ENCODE measurements at regions not wholly inside any gene's neighbourhood (a gene's known extent, or its start where the extent isn't known, plus 50 kb on each side); places are given as distances from the start of the nearest gene placed in this dataset.
"Not testable (repeated sequence)": the region's sequence is repeated elsewhere in the genome, so short reads cannot be mapped to it uniquely, and the experiment has no call there.

DNA sequence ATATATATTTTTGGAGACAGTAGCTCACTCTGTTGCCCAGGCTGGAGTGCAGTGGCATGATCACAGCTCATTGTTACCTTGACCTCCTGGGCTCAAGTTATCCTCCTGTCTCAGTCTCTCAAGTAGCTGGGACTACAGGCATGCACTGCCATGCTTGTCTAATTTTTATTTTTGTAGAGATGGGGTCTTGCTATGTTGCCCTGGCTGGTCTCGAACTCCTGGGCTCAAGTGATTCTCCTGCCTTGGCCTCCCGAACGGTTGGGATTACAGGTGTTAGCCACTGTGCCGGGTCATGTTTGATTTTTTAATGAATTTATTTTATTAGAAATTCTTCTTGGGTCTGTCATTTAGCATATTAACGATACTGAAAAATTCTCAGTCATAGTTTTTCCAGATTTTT lies 70.5 kb downstream of the TMEM270 start:
- Histone ChIP-seq H3K27ac (no peak overlapping the region), H3K9me3 (no peaks in the 10 kb centered on the region), H3K27me3 (no peaks in the 10 kb centered on the region), H3K4me1 (no peaks in the 10 kb centered on the region), H3K36me3 (replicated peaks in 1 of 2; ENCODE audit: insufficient read depth in 1 of 2, low read depth in 2 of 2) (no peaks in the 10 kb centered on the region), H3K4me3 (no peak overlapping the region)
- no peak for TF ChIP-seq POLR2A (IDR thresholded peaks at IDR 0.05)
- TF ChIP-seq, protein P1, sequence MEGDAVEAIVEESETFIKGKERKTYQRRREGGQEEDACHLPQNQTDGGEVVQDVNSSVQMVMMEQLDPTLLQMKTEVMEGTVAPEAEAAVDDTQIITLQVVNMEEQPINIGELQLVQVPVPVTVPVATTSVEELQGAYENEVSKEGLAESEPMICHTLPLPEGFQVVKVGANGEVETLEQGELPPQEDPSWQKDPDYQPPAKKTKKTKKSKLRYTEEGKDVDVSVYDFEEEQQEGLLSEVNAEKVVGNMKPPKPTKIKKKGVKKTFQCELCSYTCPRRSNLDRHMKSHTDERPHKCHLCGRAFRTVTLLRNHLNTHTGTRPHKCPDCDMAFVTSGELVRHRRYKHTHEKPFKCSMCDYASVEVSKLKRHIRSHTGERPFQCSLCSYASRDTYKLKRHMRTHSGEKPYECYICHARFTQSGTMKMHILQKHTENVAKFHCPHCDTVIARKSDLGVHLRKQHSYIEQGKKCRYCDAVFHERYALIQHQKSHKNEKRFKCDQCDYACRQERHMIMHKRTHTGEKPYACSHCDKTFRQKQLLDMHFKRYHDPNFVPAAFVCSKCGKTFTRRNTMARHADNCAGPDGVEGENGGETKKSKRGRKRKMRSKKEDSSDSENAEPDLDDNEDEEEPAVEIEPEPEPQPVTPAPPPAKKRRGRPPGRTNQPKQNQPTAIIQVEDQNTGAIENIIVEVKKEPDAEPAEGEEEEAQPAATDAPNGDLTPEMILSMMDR (IDR thresholded peaks at IDR 0.05), result no peak
- intact Hi-C loops (cut with DNase I), result no loop called here
- 89 to 90% methylated on average over 5 of the region's 5 CpGs for WGBS, 2 donors
- ATAC-seq (no peak), DNase-seq (no peak)

DNA sequence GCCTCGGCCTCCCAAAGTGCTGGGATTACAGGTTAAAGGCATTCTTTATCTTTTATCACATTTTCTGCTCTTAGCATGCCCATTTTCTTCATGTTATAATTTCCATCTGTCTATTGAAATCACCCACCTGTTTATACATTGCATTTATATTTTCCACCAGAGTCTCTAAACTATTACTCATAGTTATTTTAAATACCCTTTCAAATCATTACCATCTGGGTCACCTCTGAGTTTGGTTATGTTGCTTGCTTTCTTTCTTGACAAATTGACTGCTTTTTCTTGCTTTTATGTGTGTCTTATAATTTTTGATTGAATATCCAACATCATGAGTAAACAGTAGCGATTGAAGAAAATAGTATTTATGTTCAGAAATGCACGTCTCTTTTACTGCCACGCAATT lies 71.4 kb downstream of the TMEM270 start:
- TF ChIP-seq, protein P1 (IDR thresholded peaks at IDR 0.05), result no peak
- TF ChIP-seq POLR2A (IDR thresholded peaks at IDR 0.05), result no peak
- Histone ChIP-seq H3K36me3 (replicated peaks in 1 of 2; ENCODE audit: insufficient read depth in 1 of 2, low read depth in 2 of 2) (no peaks in the 10 kb centered on the region), H3K27me3 (no peaks in the 10 kb centered on the region), H3K27ac (no peak overlapping the region), H3K4me3 (no peak overlapping the region), H3K9me3 (no peaks in the 10 kb centered on the region), H3K4me1 (no peaks in the 10 kb centered on the region)
- intact Hi-C loops (cut with DNase I), result no loop called here
- no peak for ATAC-seq
- DNase-seq, result no peak
- 91% methylated on average over 4 of the region's 4 CpGs for WGBS, 2 donors

DNA sequence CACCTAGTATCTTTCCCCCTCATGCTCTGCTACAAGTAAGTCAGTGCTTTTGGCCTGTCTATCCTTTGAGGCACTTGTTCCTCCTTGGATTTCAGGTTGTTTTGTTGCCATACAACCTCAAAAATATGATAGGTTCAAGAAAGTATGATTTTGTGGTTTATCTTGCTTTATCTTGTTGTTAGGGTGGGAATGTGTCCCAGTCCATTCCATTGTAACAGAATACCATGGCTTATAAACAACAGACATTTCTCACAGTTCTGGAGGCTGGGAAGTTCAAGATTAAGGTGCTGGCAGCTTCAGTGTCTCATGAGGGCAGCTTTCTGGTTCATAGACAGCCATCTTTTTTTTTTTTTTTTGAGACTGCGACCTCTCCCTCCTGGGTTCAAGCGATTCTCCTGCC lies 72.1 kb downstream of the TMEM270 start:
- no peaks in the 10 kb centered on the region for H3K4me1 ChIP-seq
- intact Hi-C loops (cut with DNase I), result no loop called here
- 71 to 100% methylated on average over 2 of the region's 2 CpGs for WGBS, 2 donors
- no peaks in the 10 kb centered on the region for H3K36me3 ChIP-seq (replicated peaks in 1 of 2; ENCODE audit: insufficient read depth in 1 of 2, low read depth in 2 of 2)
- no peak overlapping the region for H3K27ac ChIP-seq
- ATAC-seq, result no peak
- H3K4me3 ChIP-seq, result no peak overlapping the region
- TF ChIP-seq, protein P1 (IDR thresholded peaks at IDR 0.05), result no peak
- TF ChIP-seq POLR2A (IDR thresholded peaks at IDR 0.05), result no peak
- no peak for DNase-seq
- H3K27me3 ChIP-seq, result no peaks in the 10 kb centered on the region
- no peaks in the 10 kb centered on the region for H3K9me3 ChIP-seq

DNA sequence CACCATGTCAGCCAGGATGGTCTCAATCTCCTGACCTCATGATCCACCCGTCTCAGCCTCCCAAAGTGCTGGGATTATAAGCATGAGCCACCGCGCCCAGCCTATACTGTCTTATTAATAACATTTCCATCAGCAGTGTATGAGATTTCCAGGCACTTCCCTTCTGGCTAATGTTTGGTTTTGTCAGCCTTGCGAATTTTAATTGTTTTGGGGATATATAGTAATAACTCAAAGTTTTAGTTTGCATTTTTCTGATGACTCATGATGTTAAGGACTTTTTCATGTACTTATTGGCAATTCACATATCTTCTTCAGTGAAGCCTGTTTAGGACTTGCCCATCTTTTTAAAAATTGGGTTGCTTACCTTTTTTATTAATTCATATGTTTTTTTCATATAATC lies 76.0 kb downstream of the TMEM270 start:
- H3K4me3 ChIP-seq, result no peak overlapping the region
- WGBS, 2 donors, result 71 to 78% methylated on average over 4 of the region's 4 CpGs
- DNase-seq (no peak), ATAC-seq (no peak)
- no peaks in the 10 kb centered on the region for H3K4me1 ChIP-seq
- intact Hi-C loops (cut with DNase I), result no loop called here
- H3K27me3 ChIP-seq, result no peaks in the 10 kb centered on the region
- H3K9me3 ChIP-seq, result no peaks in the 10 kb centered on the region
- H3K36me3 ChIP-seq (replicated peaks in 1 of 2; ENCODE audit: insufficient read depth in 1 of 2, low read depth in 2 of 2), result no peaks in the 10 kb centered on the region
- TF ChIP-seq, protein P1 (IDR thresholded peaks at IDR 0.05), result no peak
- no peak for TF ChIP-seq POLR2A (IDR thresholded peaks at IDR 0.05)
- H3K27ac ChIP-seq, result no peak overlapping the region

DNA sequence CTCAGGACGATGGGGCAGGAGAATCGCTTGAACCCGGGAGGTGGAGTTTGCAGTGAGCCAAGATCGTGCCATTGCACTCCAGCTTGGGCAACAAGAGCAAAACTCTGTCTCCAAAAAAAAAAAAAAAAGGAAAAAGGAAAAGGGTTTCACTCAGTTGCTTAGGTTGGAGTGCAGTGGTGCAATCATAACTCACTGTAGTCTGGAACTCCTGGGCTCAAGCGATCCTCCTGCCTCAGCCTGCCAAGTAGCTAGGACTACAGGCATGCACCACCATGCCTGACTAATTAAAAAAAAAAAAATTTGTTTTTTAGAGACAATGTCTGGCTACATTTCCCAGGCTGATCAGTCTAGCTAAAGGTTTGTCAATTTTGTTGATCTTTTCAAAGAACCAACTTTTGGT lies 76.7 kb downstream of the TMEM270 start:
- H3K4me3 ChIP-seq; ATAC-seq; H3K4me1 ChIP-seq; H3K36me3 ChIP-seq (replicated peaks in 1 of 2; ENCODE audit: insufficient read depth in 1 of 2, low read depth in 2 of 2); DNase-seq; H3K27me3 ChIP-seq; intact Hi-C loops (cut with DNase I); H3K9me3 ChIP-seq; H3K27ac ChIP-seq: not testable (repeated sequence)
- 88 to 91% methylated on average over 5 of the region's 5 CpGs for WGBS, 2 donors

Measured in body of pancreas (tissue), 4 donors.